NT2/D1 (cell line): ENCODE measurements at regions not wholly inside any gene's neighbourhood (a gene's known extent, or its start where the extent isn't known, plus 50 kb on each side); places are given as distances from the start of the nearest gene placed in this dataset.

Experiments used
- SUZ12 ChIP-seq: IDR thresholded peaks from 2 replicates; pipeline ENCODE4 v1.6.1; 2011; ENCODE audit not compliant: insufficient read length, insufficient read depth; ENCODE audit errors: extremely low read depth
- YY1 ChIP-seq: IDR thresholded peaks from 2 replicates; pipeline ENCODE4 v1.6.1; 2011; ENCODE audit not compliant: insufficient read length, insufficient read depth
- ZNF274 ChIP-seq: IDR thresholded peaks from 2 replicates; pipeline ENCODE4 v1.6.1; 2011; ENCODE audit warnings: mild to moderate bottlenecking, low read depth, low read length

DNA sequence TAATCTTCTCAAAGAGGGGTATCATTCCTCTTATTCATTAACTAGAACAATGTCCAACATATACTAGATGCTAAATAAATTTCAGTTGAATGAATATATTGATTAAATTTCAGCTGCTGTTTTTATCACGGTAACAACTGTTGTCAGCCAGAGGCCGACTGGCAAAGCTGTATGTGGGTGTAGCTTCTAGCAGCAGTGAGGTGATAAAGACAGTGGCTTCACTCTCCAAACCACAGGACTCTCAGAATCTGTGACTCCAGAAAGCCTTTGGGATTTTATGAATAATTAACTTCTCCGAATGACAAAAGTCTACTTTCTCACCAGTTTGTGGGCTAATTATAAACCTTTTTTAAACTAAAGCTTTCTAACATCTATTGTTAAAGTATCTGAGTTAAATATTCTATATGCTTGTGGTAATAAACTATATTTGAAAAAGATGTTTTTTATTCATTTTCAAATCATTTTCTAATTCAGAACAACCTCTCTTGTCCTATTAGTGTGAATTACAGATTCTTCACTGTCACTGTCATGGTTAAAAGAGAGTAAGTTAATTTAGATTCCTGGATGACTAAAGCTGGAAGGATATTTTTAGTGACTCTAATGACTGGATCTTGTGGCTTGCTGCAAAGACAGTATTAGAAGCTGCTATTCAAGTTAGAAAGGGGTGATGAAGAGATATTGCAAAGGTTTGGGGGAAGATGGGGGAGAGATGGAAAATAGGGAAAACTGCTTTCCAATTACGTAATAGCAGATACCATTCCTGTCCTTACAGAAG, 796.4 kb upstream of the ARPP21 start:
- TF ChIP-seq ZNF274 (no peak), YY1 (no peak), SUZ12 (no peak)
